ENCODE measurements at regions not wholly inside any gene's neighbourhood (a gene's known extent, or its start where the extent isn't known, plus 50 kb on each side); places are given as distances from the start of the nearest gene placed in this dataset.

- no peak for TF ChIP-seq POLR2AphosphoS5 (IDR thresholded peaks at IDR 0.05; ENCODE audit: low read depth, low read length)
- TF ChIP-seq POLR2A (IDR thresholded peaks at IDR 0.05; ENCODE audit: low read depth, low read length) = no peak
- no peak for TF ChIP-seq TAF1 (IDR thresholded peaks at IDR 0.05; ENCODE audit: borderline replicate concordance, low read depth, low read length)
Observed at GRCh38 chr15:36218991-36219390, 360.4 kb upstream of the CDIN1 start.
